ENCODE measurements at regions not wholly inside any gene's neighbourhood (a gene's known extent, or its start where the extent isn't known, plus 50 kb on each side); places are given as distances from the start of the nearest gene placed in this dataset.

GRCh38 chr1:232379063-232379434, 250.9 kb downstream of the SIPA1L2 start:
- no peak for DNase-seq
- no peak overlapping the region for H3K9ac ChIP-seq
- no peaks in the 10 kb centered on the region for H3K27me3 ChIP-seq (ENCODE audit: insufficient read depth)
- H3K4me2 ChIP-seq: no peak overlapping the region
- H2AFZ ChIP-seq (ENCODE audit: low read depth): no peak overlapping the region
- H4K20me1 ChIP-seq (ENCODE audit: insufficient read depth): no peaks in the 10 kb centered on the region
- no peaks in the 10 kb centered on the region; a peak in 1 of 4 replicates for H3K4me1 ChIP-seq (ENCODE audit: control insufficient read depth in 1 of 2, insufficient read depth in 2 of 2, low read depth in 1 of 2, low read length in 1 of 2)
- WGBS (ENCODE audit: low lambda C conversion rate): 66% methylated on average over 7 of the region's 7 CpGs
- no peaks in the 10 kb centered on the region for H3K36me3 ChIP-seq (replicated peaks in 1 of 2; ENCODE audit: control insufficient read depth in 1 of 2, insufficient read depth in 2 of 2, low read length in 1 of 2)
- no peak overlapping the region for H3K27ac ChIP-seq (ENCODE audit: low read depth in 2 of 2, low read length in 1 of 2)
- H3K79me2 ChIP-seq (ENCODE audit: insufficient read depth): no peaks in the 10 kb centered on the region
- no peaks in the 10 kb centered on the region for H3F3A ChIP-seq (replicated peaks; ENCODE audit: insufficient read depth)
- ChIA-PET CTCF (no interaction called here), POLR2A (no interaction called here)
- H3K9me3 ChIP-seq: no peaks in the 10 kb centered on the region
- no peak overlapping the region for H3K4me3 ChIP-seq (ENCODE audit: low read depth in 2 of 2, low read length in 1 of 2)
- TF ChIP-seq POLR2AphosphoS5 (IDR thresholded peaks at IDR 0.05; ENCODE audit: low read depth, low read length) (no peak), RAD21 (IDR thresholded peaks at IDR 0.05; ENCODE audit: low read length) (no peak), CHD2 (IDR thresholded peaks at IDR 0.05; ENCODE audit: low read length, partially characterized antibody) (no peak)
- TF ChIP-seq, protein P1, sequence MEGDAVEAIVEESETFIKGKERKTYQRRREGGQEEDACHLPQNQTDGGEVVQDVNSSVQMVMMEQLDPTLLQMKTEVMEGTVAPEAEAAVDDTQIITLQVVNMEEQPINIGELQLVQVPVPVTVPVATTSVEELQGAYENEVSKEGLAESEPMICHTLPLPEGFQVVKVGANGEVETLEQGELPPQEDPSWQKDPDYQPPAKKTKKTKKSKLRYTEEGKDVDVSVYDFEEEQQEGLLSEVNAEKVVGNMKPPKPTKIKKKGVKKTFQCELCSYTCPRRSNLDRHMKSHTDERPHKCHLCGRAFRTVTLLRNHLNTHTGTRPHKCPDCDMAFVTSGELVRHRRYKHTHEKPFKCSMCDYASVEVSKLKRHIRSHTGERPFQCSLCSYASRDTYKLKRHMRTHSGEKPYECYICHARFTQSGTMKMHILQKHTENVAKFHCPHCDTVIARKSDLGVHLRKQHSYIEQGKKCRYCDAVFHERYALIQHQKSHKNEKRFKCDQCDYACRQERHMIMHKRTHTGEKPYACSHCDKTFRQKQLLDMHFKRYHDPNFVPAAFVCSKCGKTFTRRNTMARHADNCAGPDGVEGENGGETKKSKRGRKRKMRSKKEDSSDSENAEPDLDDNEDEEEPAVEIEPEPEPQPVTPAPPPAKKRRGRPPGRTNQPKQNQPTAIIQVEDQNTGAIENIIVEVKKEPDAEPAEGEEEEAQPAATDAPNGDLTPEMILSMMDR (IDR thresholded peaks at IDR 0.05): no peak
- H3K9me2 ChIP-seq: no peaks in the 10 kb centered on the region

DNA sequence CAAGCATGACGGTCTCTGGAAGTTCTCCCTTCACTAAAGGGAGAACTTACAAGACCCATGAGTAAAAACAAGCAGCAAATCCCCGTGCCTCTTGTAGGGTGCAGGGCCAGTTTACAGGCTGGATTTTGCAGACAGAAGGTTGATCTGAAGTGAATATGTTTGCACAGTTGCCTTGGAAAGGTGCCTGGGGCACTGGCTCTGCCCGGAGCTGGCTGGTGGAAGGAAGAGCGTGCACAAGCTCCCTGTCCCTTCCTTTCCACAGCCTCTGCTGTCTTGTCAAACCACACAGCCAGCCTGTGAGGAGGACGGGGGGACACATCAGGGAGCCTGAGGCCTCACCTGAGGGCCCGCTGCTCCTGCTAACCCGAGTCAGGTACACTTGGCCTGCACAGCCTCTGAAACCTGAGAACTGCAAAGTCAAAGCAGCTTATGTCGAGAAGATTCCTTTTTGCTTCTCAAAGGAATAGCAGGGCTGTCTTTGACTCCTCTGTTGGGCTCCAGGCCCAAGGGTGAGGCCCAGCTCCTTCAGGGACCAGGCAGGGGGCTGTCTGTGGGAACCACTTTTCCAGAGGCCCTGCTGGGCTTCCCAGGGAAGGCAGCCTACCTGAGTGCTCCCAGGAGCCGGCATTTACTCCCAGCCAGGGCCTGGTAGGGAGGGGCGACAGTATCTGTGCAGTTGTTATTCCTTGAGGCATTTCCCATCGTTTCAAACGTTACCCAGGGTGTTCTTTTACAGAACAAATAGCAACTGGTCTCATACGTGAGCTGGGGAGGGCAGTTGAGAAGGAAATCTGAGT, 251.5 kb downstream of the SIPA1L2 start:
- H3K27ac ChIP-seq (ENCODE audit: low read depth in 2 of 2, low read length in 1 of 2): no peak overlapping the region
- no peaks in the 10 kb centered on the region for H3K79me2 ChIP-seq (ENCODE audit: insufficient read depth)
- TF ChIP-seq, protein P2, sequence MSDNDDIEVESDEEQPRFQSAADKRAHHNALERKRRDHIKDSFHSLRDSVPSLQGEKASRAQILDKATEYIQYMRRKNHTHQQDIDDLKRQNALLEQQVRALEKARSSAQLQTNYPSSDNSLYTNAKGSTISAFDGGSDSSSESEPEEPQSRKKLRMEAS (IDR thresholded peaks at IDR 0.05; ENCODE audit: low read depth): no peak
- TF ChIP-seq FOXM1 (IDR thresholded peaks at IDR 0.05; ENCODE audit: low read depth): no peak
- TF ChIP-seq, protein P3, sequence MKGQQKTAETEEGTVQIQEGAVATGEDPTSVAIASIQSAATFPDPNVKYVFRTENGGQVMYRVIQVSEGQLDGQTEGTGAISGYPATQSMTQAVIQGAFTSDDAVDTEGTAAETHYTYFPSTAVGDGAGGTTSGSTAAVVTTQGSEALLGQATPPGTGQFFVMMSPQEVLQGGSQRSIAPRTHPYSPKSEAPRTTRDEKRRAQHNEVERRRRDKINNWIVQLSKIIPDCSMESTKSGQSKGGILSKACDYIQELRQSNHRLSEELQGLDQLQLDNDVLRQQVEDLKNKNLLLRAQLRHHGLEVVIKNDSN (IDR thresholded peaks at IDR 0.05; ENCODE audit: borderline replicate concordance, low read depth): no peak
- TF ChIP-seq NFIC (IDR thresholded peaks at IDR 0.05; ENCODE audit: borderline replicate concordance): no peak
- TF ChIP-seq TCF12 (IDR thresholded peaks at IDR 0.05): no peak
- TF ChIP-seq MEF2A (IDR thresholded peaks at IDR 0.05; ENCODE audit: borderline replicate concordance, low read depth): no peak
- TF ChIP-seq EZH2phosphoT487 (IDR thresholded peaks at IDR 0.05; ENCODE audit: borderline replicate concordance, low read depth): no peak
- no peak for TF ChIP-seq EP300 (IDR thresholded peaks at IDR 0.05; ENCODE audit: borderline replicate concordance in 1 of 2, low read depth in 1 of 2, low read length in 1 of 2)
- TF ChIP-seq YY1 (IDR thresholded peaks at IDR 0.05; ENCODE audit: low read depth): no peak
- no peak for TF ChIP-seq JUND (IDR thresholded peaks at IDR 0.05)
- H3K4me3 ChIP-seq (ENCODE audit: low read depth in 2 of 2, low read length in 1 of 2): no peak overlapping the region
- H3K4me1 ChIP-seq (ENCODE audit: control insufficient read depth in 1 of 2, insufficient read depth in 2 of 2, low read depth in 1 of 2, low read length in 1 of 2): no peaks in the 10 kb centered on the region; a peak in 1 of 4 replicates
- no peak for DNase-seq
- H4K20me1 ChIP-seq (ENCODE audit: insufficient read depth): no peaks in the 10 kb centered on the region
- H3K9ac ChIP-seq: no peak overlapping the region
- WGBS (ENCODE audit: low lambda C conversion rate): 43% methylated on average over 11 of the region's 13 CpGs
- H2AFZ ChIP-seq (ENCODE audit: low read depth): no peak overlapping the region
- H3K4me2 ChIP-seq: no peak overlapping the region
- H3K9me2 ChIP-seq: no peaks in the 10 kb centered on the region
- ChIA-PET POLR2A (no interaction called here), CTCF (no interaction called here)
- no peaks in the 10 kb centered on the region for H3K9me3 ChIP-seq
- no peaks in the 10 kb centered on the region for H3K27me3 ChIP-seq (ENCODE audit: insufficient read depth)
- no peaks in the 10 kb centered on the region for H3K36me3 ChIP-seq (replicated peaks in 1 of 2; ENCODE audit: control insufficient read depth in 1 of 2, insufficient read depth in 2 of 2, low read length in 1 of 2)
- H3F3A ChIP-seq (replicated peaks; ENCODE audit: insufficient read depth): no peaks in the 10 kb centered on the region

All from SK-N-SH (cell line).